ENCODE measurements at regions not wholly inside any gene's neighbourhood (a gene's known extent, or its start where the extent isn't known, plus 50 kb on each side); places are given as distances from the start of the nearest gene placed in this dataset.

- no TSS peak for BruUV-seq (replicated peaks)
- FAIRE-seq = no peak
Observed at GRCh38 chr6:102520966-102521365, 1127.5 kb downstream of the GRIK2 start.

More at GRCh38 chr6:102520966-102521365, 1127.5 kb downstream of the GRIK2 start:
- TF ChIP-seq MXI1 (IDR thresholded peaks at IDR 0.05; ENCODE audit: low read depth, low read length) (no peak), PML (IDR thresholded peaks at IDR 0.05; ENCODE audit: low read length) (no peak), STAT3 (IDR thresholded peaks at IDR 0.05; ENCODE audit: low read depth, low read length) (no peak), ZNF622 (IDR thresholded peaks at IDR 0.05) (no peak), SUPT20H (IDR thresholded peaks at IDR 0.05; ENCODE audit: borderline replicate concordance, control insufficient read depth, low read depth, low read length) (no peak), BCLAF1 (IDR thresholded peaks at IDR 0.05) (no peak), NFIC (IDR thresholded peaks at IDR 0.05; ENCODE audit: low read depth, low read length) (no peak), POLR2AphosphoS2 (IDR thresholded peaks at IDR 0.05; ENCODE audit: low read depth, low read length) (no peak)
- H3K4me2 ChIP-seq (ENCODE audit: control insufficient read depth, insufficient read depth) = no peak overlapping the region
- ChIA-PET RAD21 (ENCODE audit: unreplicated experiment) (no interaction called here), POLR2A (no interaction called here), SMC1A (ENCODE audit: uncharacterized antibody, unreplicated experiment) (interaction anchor here (1.2 kb wide), 1 partner anchor 33 kb away, joined by 4 read pairs; no protein-coding TSS in a partner anchor), CTCF (no interaction called here)
- no peaks in the 10 kb centered on the region for H3K27me3 ChIP-seq (replicated peaks in 1 of 2; ENCODE audit: control insufficient read depth in 2 of 2, insufficient read depth in 2 of 2, low read length in 1 of 2)
- DNase-seq (ENCODE audit: low read depth, low spot score) (no peak), ATAC-seq (no peak)
- H2AFZ ChIP-seq (ENCODE audit: control insufficient read depth, low read depth, low read length) = no peak overlapping the region
- H3K9me3 ChIP-seq (replicated peaks; ENCODE audit: control insufficient read depth, insufficient read depth, low read length) = no peaks in the 10 kb centered on the region
- intact Hi-C loops (cut with micrococcal nuclease; ENCODE audit: unreplicated experiment) (no loop called here), in situ Hi-C loops (cut with MboI) (no loop called here)
- H3K36me3 ChIP-seq (ENCODE audit: control insufficient read depth in 2 of 2, insufficient read depth in 2 of 2, low read length in 1 of 2) = no peaks in the 10 kb centered on the region
- no peak overlapping the region for H3K9ac ChIP-seq (ENCODE audit: control insufficient read depth, insufficient read depth, low read length)
- H3K4me1 ChIP-seq (ENCODE audit: control insufficient read depth, insufficient read depth, low read length) = no peaks in the 10 kb centered on the region
- no peaks in the 10 kb centered on the region for H4K20me1 ChIP-seq (ENCODE audit: control insufficient read depth, insufficient read depth)
- no peak overlapping the region for H3K27ac ChIP-seq (ENCODE audit: control insufficient read depth, insufficient read depth)
- no peak overlapping the region for H3K4me3 ChIP-seq
- H3K79me2 ChIP-seq (ENCODE audit: control insufficient read depth, insufficient read depth, low read length) = no peaks in the 10 kb centered on the region
- 3% methylated on average over 2 of the region's 2 CpGs for WGBS (ENCODE audit: insufficient coverage, insufficient replicate concordance, low lambda C conversion rate, missing lambda C conversion rate)
